Testis (tissue), 2 donors: ENCODE measurements at regions not wholly inside any gene's neighbourhood (a gene's known extent, or its start where the extent isn't known, plus 50 kb on each side); places are given as distances from the start of the nearest gene placed in this dataset.

Source experiments
- DNase-seq: peaks from one replicate; pipeline ENCODE4 v3.0.0-alpha.2; 2019
- H3K27ac ChIP-seq, 2 donors: fragments of 200-600 bp; sonication (generic); one replicate each; pipeline ENCODE4 v1.5.1; 2019
- H3K27me3 ChIP-seq: fragments of 200-600 bp; sonication (generic); one replicate; pipeline ENCODE4 v1.5.1; 2019
- H3K36me3 ChIP-seq: fragments of 200-600 bp; sonication (generic); one replicate; pipeline ENCODE4 v1.5.1; 2017; ENCODE audit warnings: low read depth; ENCODE audit errors: missing control alignments
- H3K4me1 ChIP-seq: fragments of 200-600 bp; sonication (generic); one replicate; pipeline ENCODE4 v1.5.1; 2019
- H3K4me3 ChIP-seq, 2 donors: fragments of 200-600 bp; sonication (generic); one replicate each; pipeline ENCODE4 v1.5.1; 2017 to 2019
- H3K9me3 ChIP-seq: fragments of 200-600 bp; sonication (generic); one replicate; pipeline ENCODE4 v1.5.1; 2017
- CTCF ChIP-seq, 3 experiments: fragments of 450-650 bp in 2 of 3; fragments of 200-600 bp in 1 of 3; sonication (generic) in 1 of 3; IDR thresholded peaks; one replicate each; pipeline ENCODE4 v1.5.1; 2016 to 2019; ENCODE audit warnings: antibody characterized with exemption in 3 of 3, mild to moderate bottlenecking in 2 of 3, moderate library complexity in 1 of 3
- POLR2A ChIP-seq: fragments of 450-650 bp; IDR thresholded peaks from one replicate; pipeline ENCODE4 v1.6.1; 2017; ENCODE audit warnings: antibody characterized with exemption, mild to moderate bottlenecking, moderate library complexity
- WGBS, 2 donors: methylation state at CpG; one replicate each; pipeline ENCODE4 v1.1.5; 2018; 5-methylcytosine and 5-hydroxymethylcytosine counted together
- intact Hi-C: fragments of 100-400 bp; cut with DNase I; formaldehyde crosslinking; loops from one replicate; pipeline ENCODE4 v1.15.1; 2023; ENCODE audit warnings: low total_unique reads

GRCh38 chr21:27403011-27403410 is 436.1 kb upstream of the ADAMTS5 start:
- Histone ChIP-seq H3K4me1 (peaks cover 15% of the 10 kb centered on the region), H3K27ac (no peak overlapping the region), H3K36me3 (no peaks in the 10 kb centered on the region), H3K9me3 (no peaks in the 10 kb centered on the region), H3K27me3 (no peaks in the 10 kb centered on the region), H3K4me3 (no peak overlapping the region)
- WGBS, 2 donors, result 92 to 97% methylated on average over 3 of the region's 3 CpGs
- DNase-seq, result no peak
- TF ChIP-seq POLR2A, result no peak
- TF ChIP-seq CTCF (IDR thresholded peaks at IDR 0.05), result no peak
- intact Hi-C loops, result no loop called here

GRCh38 chr21:27400045-27400444 is 433.2 kb upstream of the ADAMTS5 start:
- Histone ChIP-seq H3K4me3 (no peak overlapping the region), H3K36me3 (no peaks in the 10 kb centered on the region), H3K4me1 (no peaks in the 10 kb centered on the region), H3K27ac (no peak overlapping the region), H3K9me3 (no peaks in the 10 kb centered on the region), H3K27me3 (no peaks in the 10 kb centered on the region)
- no peak for TF ChIP-seq CTCF (IDR thresholded peaks at IDR 0.05)
- no peak for TF ChIP-seq POLR2A
- WGBS, 2 donors, result 47 to 63% methylated on average over 4 of the region's 4 CpGs
- intact Hi-C loops, result no loop called here
- DNase-seq, result no peak

GRCh38 chr21:27397578-27397977 is 430.7 kb upstream of the ADAMTS5 start:
- H3K27ac ChIP-seq, result no peak overlapping the region
- H3K36me3 ChIP-seq, result no peaks in the 10 kb centered on the region
- 84 to 96% methylated on average over 1 of the region's 1 CpG for WGBS, 2 donors
- H3K4me1 ChIP-seq, result no peaks in the 10 kb centered on the region
- intact Hi-C loops, result no loop called here
- H3K27me3 ChIP-seq, result no peaks in the 10 kb centered on the region
- DNase-seq, result no peak
- no peak overlapping the region for H3K4me3 ChIP-seq
- no peaks in the 10 kb centered on the region for H3K9me3 ChIP-seq
- no peak for TF ChIP-seq CTCF (IDR thresholded peaks at IDR 0.05)
- no peak for TF ChIP-seq POLR2A

GRCh38 chr21:27393726-27394125 is 426.8 kb upstream of the ADAMTS5 start:
- H3K4me3 ChIP-seq, result no peak overlapping the region
- no peaks in the 10 kb centered on the region for H3K27me3 ChIP-seq
- H3K27ac ChIP-seq, result no peak overlapping the region
- no peaks in the 10 kb centered on the region for H3K9me3 ChIP-seq
- WGBS, 2 donors, result 92 to 93% methylated on average over 3 of the region's 3 CpGs
- no peak for DNase-seq
- intact Hi-C loops, result no loop called here
- H3K4me1 ChIP-seq, result no peaks in the 10 kb centered on the region
- TF ChIP-seq POLR2A, result no peak
- TF ChIP-seq CTCF (IDR thresholded peaks at IDR 0.05), result no peak
- no peaks in the 10 kb centered on the region for H3K36me3 ChIP-seq

- H3K4me3 ChIP-seq, result no peak overlapping the region
- 69 to 72% methylated on average over 2 of the region's 2 CpGs for WGBS, 2 donors
- intact Hi-C loops, result no loop called here
Measured at GRCh38 chr21:27391990-27392389, 425.1 kb upstream of the ADAMTS5 start.

More at GRCh38 chr21:27391990-27392389, 425.1 kb upstream of the ADAMTS5 start:
- H3K27me3 ChIP-seq, result no peaks in the 10 kb centered on the region
- DNase-seq, result no peak
- TF ChIP-seq POLR2A, result no peak
- TF ChIP-seq CTCF (IDR thresholded peaks at IDR 0.05), result no peak
- no peaks in the 10 kb centered on the region for H3K4me1 ChIP-seq
- H3K27ac ChIP-seq, result no peak overlapping the region
- H3K36me3 ChIP-seq, result no peaks in the 10 kb centered on the region
- H3K9me3 ChIP-seq, result no peaks in the 10 kb centered on the region
